Panc1 (cell line): ENCODE measurements at regions not wholly inside any gene's neighbourhood (a gene's known extent, or its start where the extent isn't known, plus 50 kb on each side); places are given as distances from the start of the nearest gene placed in this dataset.

ENCODE experiments used
- POLR2AphosphoS5 ChIP-seq: IDR thresholded peaks from 2 replicates; pipeline ENCODE4 v1.6.1; 2012; ENCODE audit warnings: mild to moderate bottlenecking, low read depth, low read length, moderate library complexity
- SIN3A ChIP-seq: IDR thresholded peaks from 2 replicates; pipeline ENCODE4 v1.6.1; 2012; ENCODE audit warnings: low read depth, mild to moderate bottlenecking, low read length, moderate library complexity, borderline replicate concordance; ENCODE audit not compliant: insufficient read depth
- TCF7L2 ChIP-seq: IDR thresholded peaks from 2 replicates; pipeline ENCODE4 v1.6.1; 2011; ENCODE audit warnings: mild to moderate bottlenecking, low read depth, low read length, inconsistent platforms
- TF ChIP-seq, protein P1 (sequence below): fragments of 450-650 bp; IDR thresholded peaks from 2 replicates; pipeline ENCODE4 v1.5.1; 2017; ENCODE audit warnings: mild to moderate bottlenecking

- TF ChIP-seq, protein P1, sequence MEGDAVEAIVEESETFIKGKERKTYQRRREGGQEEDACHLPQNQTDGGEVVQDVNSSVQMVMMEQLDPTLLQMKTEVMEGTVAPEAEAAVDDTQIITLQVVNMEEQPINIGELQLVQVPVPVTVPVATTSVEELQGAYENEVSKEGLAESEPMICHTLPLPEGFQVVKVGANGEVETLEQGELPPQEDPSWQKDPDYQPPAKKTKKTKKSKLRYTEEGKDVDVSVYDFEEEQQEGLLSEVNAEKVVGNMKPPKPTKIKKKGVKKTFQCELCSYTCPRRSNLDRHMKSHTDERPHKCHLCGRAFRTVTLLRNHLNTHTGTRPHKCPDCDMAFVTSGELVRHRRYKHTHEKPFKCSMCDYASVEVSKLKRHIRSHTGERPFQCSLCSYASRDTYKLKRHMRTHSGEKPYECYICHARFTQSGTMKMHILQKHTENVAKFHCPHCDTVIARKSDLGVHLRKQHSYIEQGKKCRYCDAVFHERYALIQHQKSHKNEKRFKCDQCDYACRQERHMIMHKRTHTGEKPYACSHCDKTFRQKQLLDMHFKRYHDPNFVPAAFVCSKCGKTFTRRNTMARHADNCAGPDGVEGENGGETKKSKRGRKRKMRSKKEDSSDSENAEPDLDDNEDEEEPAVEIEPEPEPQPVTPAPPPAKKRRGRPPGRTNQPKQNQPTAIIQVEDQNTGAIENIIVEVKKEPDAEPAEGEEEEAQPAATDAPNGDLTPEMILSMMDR = no peak
- TF ChIP-seq POLR2AphosphoS5 = no peak
- no peak for TF ChIP-seq SIN3A
- TF ChIP-seq TCF7L2 = no peak
Measured at GRCh38 chr7:69395061-69395714, 203.1 kb upstream of the AUTS2 start.
